Neural progenitor cell (in vitro differentiated cells): ENCODE measurements at regions not wholly inside any gene's neighbourhood (a gene's known extent, or its start where the extent isn't known, plus 50 kb on each side); places are given as distances from the start of the nearest gene placed in this dataset.
A peak's percentile ranks its signal among the peaks of the same experiment; 100 is the strongest.

ENCODE experiments used
- CTCF ChIP-seq: fragments of 200-600 bp; sonication (generic); IDR thresholded peaks from 2 replicates; pipeline ENCODE4 v1.5.1; 2017; ENCODE audit warnings: antibody characterized with exemption, mild to moderate bottlenecking
- EZH2 ChIP-seq: fragments of 200-600 bp; sonication (generic); IDR thresholded peaks from 2 replicates; pipeline ENCODE4 v1.6.1; 2017; ENCODE audit warnings: antibody characterized with exemption, mild to moderate bottlenecking, moderate library complexity
- EZH2phosphoT487 ChIP-seq: fragments of 200-600 bp; sonication (generic); IDR thresholded peaks from 2 replicates; pipeline ENCODE4 v1.6.1; 2017; ENCODE audit warnings: antibody characterized with exemption

- TF ChIP-seq CTCF (no peak), EZH2phosphoT487 (peak; percentile 57), EZH2 (no peak)
Observed at GRCh38 chr5:166618526-166618925, 1672.9 kb upstream of the WWC1 start.
